A549 (cell line): ENCODE measurements at regions not wholly inside any gene's neighbourhood (a gene's known extent, or its start where the extent isn't known, plus 50 kb on each side); places are given as distances from the start of the nearest gene placed in this dataset.

Experiments used
- CHD4 ChIP-seq: fragments of 200-600 bp; sonication (generic); IDR thresholded peaks from 2 replicates; pipeline ENCODE4 v1.6.1; 2016; ENCODE audit warnings: antibody characterized with exemption, mild to moderate bottlenecking, borderline replicate concordance
- GATA3 ChIP-seq: IDR thresholded peaks from 2 replicates; pipeline ENCODE4 v1.6.1; 2012; ENCODE audit warnings: borderline replicate concordance
- HOXB13 ChIP-seq: fragments of 250-450 bp; sonication (Bioruptor Pico); IDR thresholded peaks from 2 replicates; pipeline ENCODE4 v1.5.0; 2020; ENCODE audit warnings: low read depth, mild to moderate bottlenecking, moderate library complexity
- KDM5A ChIP-seq: fragments of 200-600 bp; sonication (generic); IDR thresholded peaks from 2 replicates; pipeline ENCODE4 v1.6.1; 2016; ENCODE audit warnings: antibody characterized with exemption, mild to moderate bottlenecking
- MAZ ChIP-seq: fragments of 150-350 bp; IDR thresholded peaks from 2 replicates; pipeline ENCODE4 v1.6.1; 2014; ENCODE audit warnings: antibody characterized with exemption, low read depth, low read length, borderline replicate concordance
- PHF8 ChIP-seq: fragments of 200-600 bp; sonication (generic); IDR thresholded peaks from 2 replicates; pipeline ENCODE4 v1.6.1; 2016; ENCODE audit warnings: low read depth, mild to moderate bottlenecking, antibody characterized with exemption, moderate library complexity, borderline replicate concordance
- POLR2A ChIP-seq: IDR thresholded peaks from 2 replicates; pipeline ENCODE4 v1.6.1; 2012; ENCODE audit warnings: mild to moderate bottlenecking, low read length
- RCOR1 ChIP-seq: fragments of 150-350 bp; IDR thresholded peaks from 2 replicates; pipeline ENCODE4 v1.6.1; 2014; ENCODE audit warnings: antibody characterized with exemption, low read length, low read depth
- TF ChIP-seq, protein P1 (sequence below): fragments of >200 bp; sonication (Bioruptor Twin); formaldehyde crosslinking; IDR thresholded peaks from 3 replicates; pipeline ENCODE4 v1.5.1; 2016
- TF ChIP-seq, protein P2 (sequence below): IDR thresholded peaks from 2 replicates; pipeline ENCODE4 v1.6.1; 2012
- TF ChIP-seq, protein P3 (sequence below): fragments of 250-450 bp; sonication (Bioruptor Pico); IDR thresholded peaks from 2 replicates; pipeline ENCODE4 v1.5.0; 2021; ENCODE audit warnings: mild to moderate bottlenecking, moderate library complexity, borderline replicate concordance

DNA sequence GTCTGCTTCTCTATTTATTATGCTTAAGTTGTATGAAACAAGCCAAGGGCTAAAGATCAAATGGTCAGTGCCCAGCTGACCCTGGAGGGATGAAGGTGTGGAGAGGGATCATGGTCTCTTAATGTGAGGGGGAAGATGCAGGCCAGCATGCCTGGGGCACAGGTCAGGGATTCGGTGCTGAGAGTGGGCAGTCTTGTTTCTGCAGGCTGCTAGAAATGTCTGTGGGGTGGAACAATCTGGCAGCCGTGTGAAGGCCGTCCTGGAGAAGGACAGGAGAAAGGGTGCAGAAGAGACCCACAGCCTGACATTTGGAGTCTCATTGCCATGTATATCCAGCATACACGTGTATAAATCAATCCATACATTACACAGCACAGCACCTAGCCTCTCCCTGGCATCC is 258.3 kb upstream of the MOCS1 start:
- TF ChIP-seq GATA3, result no peak
- TF ChIP-seq, protein P1, sequence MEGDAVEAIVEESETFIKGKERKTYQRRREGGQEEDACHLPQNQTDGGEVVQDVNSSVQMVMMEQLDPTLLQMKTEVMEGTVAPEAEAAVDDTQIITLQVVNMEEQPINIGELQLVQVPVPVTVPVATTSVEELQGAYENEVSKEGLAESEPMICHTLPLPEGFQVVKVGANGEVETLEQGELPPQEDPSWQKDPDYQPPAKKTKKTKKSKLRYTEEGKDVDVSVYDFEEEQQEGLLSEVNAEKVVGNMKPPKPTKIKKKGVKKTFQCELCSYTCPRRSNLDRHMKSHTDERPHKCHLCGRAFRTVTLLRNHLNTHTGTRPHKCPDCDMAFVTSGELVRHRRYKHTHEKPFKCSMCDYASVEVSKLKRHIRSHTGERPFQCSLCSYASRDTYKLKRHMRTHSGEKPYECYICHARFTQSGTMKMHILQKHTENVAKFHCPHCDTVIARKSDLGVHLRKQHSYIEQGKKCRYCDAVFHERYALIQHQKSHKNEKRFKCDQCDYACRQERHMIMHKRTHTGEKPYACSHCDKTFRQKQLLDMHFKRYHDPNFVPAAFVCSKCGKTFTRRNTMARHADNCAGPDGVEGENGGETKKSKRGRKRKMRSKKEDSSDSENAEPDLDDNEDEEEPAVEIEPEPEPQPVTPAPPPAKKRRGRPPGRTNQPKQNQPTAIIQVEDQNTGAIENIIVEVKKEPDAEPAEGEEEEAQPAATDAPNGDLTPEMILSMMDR, result no peak
- TF ChIP-seq, protein P2, sequence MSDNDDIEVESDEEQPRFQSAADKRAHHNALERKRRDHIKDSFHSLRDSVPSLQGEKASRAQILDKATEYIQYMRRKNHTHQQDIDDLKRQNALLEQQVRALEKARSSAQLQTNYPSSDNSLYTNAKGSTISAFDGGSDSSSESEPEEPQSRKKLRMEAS, result no peak
- TF ChIP-seq POLR2A, result no peak
- no peak for TF ChIP-seq PHF8
- TF ChIP-seq, protein P3, sequence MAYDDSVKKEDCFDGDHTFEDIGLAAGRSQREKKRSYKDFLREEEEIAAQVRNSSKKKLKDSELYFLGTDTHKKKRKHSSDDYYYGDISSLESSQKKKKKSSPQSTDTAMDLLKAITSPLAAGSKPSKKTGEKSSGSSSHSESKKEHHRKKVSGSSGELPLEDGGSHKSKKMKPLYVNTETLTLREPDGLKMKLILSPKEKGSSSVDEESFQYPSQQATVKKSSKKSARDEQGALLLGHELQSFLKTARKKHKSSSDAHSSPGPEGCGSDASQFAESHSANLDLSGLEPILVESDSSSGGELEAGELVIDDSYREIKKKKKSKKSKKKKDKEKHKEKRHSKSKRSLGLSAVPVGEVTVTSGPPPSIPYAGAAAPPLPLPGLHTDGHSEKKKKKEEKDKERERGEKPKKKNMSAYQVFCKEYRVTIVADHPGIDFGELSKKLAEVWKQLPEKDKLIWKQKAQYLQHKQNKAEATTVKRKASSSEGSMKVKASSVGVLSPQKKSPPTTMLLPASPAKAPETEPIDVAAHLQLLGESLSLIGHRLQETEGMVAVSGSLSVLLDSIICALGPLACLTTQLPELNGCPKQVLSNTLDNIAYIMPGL (CRISPR knock-in tag), result no peak
- no peak for TF ChIP-seq KDM5A
- no peak for TF ChIP-seq HOXB13 (CRISPR knock-in tag)
- no peak for TF ChIP-seq CHD4
- no peak for TF ChIP-seq RCOR1
- TF ChIP-seq MAZ, result no peak
